Natural killer cell (primary cell): ENCODE measurements at regions not wholly inside any gene's neighbourhood (a gene's known extent, or its start where the extent isn't known, plus 50 kb on each side); places are given as distances from the start of the nearest gene placed in this dataset.

Source experiments
- ATAC-seq, 3 donors: fragments of 150-1000 bp in 2 of 3; fragments of 200-7000 bp in 1 of 3; cut with Tn5 transposase; 1 replicate in 1 of 3; 2 replicates in 2 of 3; pipeline ENCODE4 v1.10.0; 2021; ENCODE audit warnings: mild to moderate bottlenecking in 2 of 3, moderate library complexity in 2 of 3
- DNase-seq, 2 donors: peaks; one replicate each; pipeline versions ENCODE4 v3.0.0 to v3.0.0-alpha.2; 2013 to 2021; ENCODE audit warnings: mixed read lengths in 1 of 2
- H3K27ac ChIP-seq: one replicate; pipeline ENCODE4 v1.5.1; 2013; ENCODE audit warnings: mild to moderate bottlenecking, low read length
- H3K27me3 ChIP-seq: one replicate; pipeline ENCODE4 v1.6.1; 2013; ENCODE audit warnings: low read length; ENCODE audit not compliant: control insufficient read depth, insufficient read depth
- H3K36me3 ChIP-seq: one replicate; pipeline ENCODE4 v1.6.1; 2013; ENCODE audit warnings: low read length; ENCODE audit not compliant: control insufficient read depth, insufficient read depth
- H3K4me1 ChIP-seq: one replicate; pipeline ENCODE4 v1.6.1; 2013; ENCODE audit warnings: low read length; ENCODE audit not compliant: control insufficient read depth, insufficient read depth
- H3K4me3 ChIP-seq: one replicate; pipeline ENCODE4 v1.5.1; 2013; ENCODE audit warnings: low read length
- H3K9me3 ChIP-seq: one replicate; pipeline ENCODE4 v1.6.1; 2013; ENCODE audit warnings: low read length; ENCODE audit not compliant: control insufficient read depth, insufficient read depth
- H3K27ac Mint-ChIP-seq, 2 donors: one replicate each; pipeline ENCODE4 v1.8.0; 2022; ENCODE audit warnings: mild to moderate bottlenecking in 2 of 2, mixed read lengths in 2 of 2, moderate library complexity in 1 of 2
- H3K27me3 Mint-ChIP-seq, 2 donors: one replicate each; pipeline ENCODE4 v1.8.0; 2022; ENCODE audit warnings: low read depth in 2 of 2, mixed read lengths in 2 of 2
- H3K36me3 Mint-ChIP-seq: one replicate; pipeline ENCODE4 v1.8.0; 2022; ENCODE audit warnings: mixed read lengths
- H3K4me1 Mint-ChIP-seq, 2 donors: one replicate each; pipeline ENCODE4 v1.8.0; 2022; ENCODE audit warnings: mixed read lengths in 2 of 2
- H3K4me3 Mint-ChIP-seq: one replicate; pipeline ENCODE4 v1.8.0; 2022; ENCODE audit warnings: mild to moderate bottlenecking, moderate library complexity, mixed read lengths
- H3K9me3 Mint-ChIP-seq, 2 donors: one replicate each; pipeline ENCODE4 v1.8.0; 2022; ENCODE audit warnings: mixed read lengths in 2 of 2
- CTCF ChIP-seq: fragments of 200-600 bp; IDR thresholded peaks from one replicate; pipeline ENCODE4 v1.8.0; 2022; ENCODE audit warnings: antibody characterized with exemption
- WGBS: methylation state at CpG from one replicate; pipeline ENCODE4 v1.1.7; 2013; ENCODE audit warnings: missing lambda C conversion rate; ENCODE audit not compliant: insufficient coverage; 5-methylcytosine and 5-hydroxymethylcytosine counted together
- intact Hi-C: fragments of 100-400 bp; cut with micrococcal nuclease; formaldehyde crosslinking; loops from one replicate; pipeline ENCODE4 v1.14.2; 2022

GRCh38 chr12:58981961-58982360 is 61.7 kb upstream of the LRIG3 start:
- intact Hi-C loops, result no loop called here
- Histone ChIP-seq H3K27ac (no peak overlapping the region), H3K4me1 (no peaks in the 10 kb centered on the region), H3K36me3 (no peaks in the 10 kb centered on the region), H3K27me3 (no peaks in the 10 kb centered on the region), H3K4me3 (no peak overlapping the region), H3K9me3 (no peaks in the 10 kb centered on the region)
- DNase-seq, result no peak
- no peak for TF ChIP-seq CTCF
- WGBS, result 81% methylated on average over 3 of the region's 3 CpGs
- ATAC-seq, result no peak
- no peak overlapping the region for H3K27ac Mint-ChIP-seq
- no peaks in the 10 kb centered on the region for H3K27me3 Mint-ChIP-seq
- H3K9me3 Mint-ChIP-seq, result peaks cover 8 to 14% of the 10 kb centered on the region in 2 donors
- H3K4me3 Mint-ChIP-seq, result no peak overlapping the region
- no peaks in the 10 kb centered on the region for H3K36me3 Mint-ChIP-seq
- no peaks in the 10 kb centered on the region for H3K4me1 Mint-ChIP-seq

DNA sequence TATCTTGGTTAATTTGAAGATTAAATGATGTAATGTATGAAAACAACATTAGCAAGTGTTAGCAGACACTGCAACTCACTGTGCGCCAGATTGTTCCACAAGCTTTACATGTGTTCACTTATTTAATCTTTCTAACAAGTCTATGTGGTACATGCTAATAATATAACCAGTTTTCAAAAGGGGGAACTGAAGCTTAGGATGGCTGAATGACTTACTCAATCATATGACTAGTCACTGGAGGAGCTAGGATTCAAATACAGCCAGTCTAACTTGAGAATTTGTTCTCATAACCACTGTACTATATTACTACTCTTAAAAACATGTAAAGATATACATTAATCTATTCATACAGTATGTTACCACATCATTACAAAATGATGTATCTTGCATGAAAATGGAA is 60.5 kb upstream of the LRIG3 start:
- no peaks in the 10 kb centered on the region for H3K27me3 ChIP-seq
- no peaks in the 10 kb centered on the region for H3K36me3 Mint-ChIP-seq

DNA sequence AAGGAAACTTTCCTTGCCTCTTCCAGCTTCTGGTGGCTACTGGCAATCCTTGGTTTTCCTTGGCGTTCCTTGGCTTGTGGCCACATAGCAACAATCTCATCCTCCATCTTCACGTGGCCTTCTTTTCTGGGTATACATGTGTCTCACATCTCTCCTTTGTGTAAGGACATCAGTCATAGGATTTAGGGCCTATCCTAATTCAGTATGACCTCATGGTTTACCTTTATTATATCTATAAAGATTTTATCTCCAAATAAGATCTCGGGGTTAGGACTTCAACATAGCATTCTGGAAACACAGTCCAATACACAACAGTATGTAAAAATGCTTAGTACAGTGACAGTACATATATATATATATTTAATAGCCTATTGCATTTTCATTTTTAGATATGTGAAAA is 58.4 kb upstream of the LRIG3 start:
- ATAC-seq, result no peak
- Histone ChIP-seq H3K36me3 (no peaks in the 10 kb centered on the region), H3K27ac (no peak overlapping the region), H3K27me3 (no peaks in the 10 kb centered on the region), H3K9me3 (no peaks in the 10 kb centered on the region), H3K4me1 (no peaks in the 10 kb centered on the region), H3K4me3 (no peak overlapping the region)
- Mint-ChIP-seq H3K4me3 (no peak overlapping the region), H3K27ac (no peak overlapping the region), H3K9me3 (peaks cover 4 to 6% of the 10 kb centered on the region in 2 donors), H3K27me3 (no peaks in the 10 kb centered on the region), H3K36me3 (no peaks in the 10 kb centered on the region), H3K4me1 (no peaks in the 10 kb centered on the region)
- no peak for DNase-seq
- 94% methylated on average over 2 of the region's 3 CpGs for WGBS
- TF ChIP-seq CTCF, result no peak
- intact Hi-C loops, result no loop called here

More for the DNA sequence above, 60.5 kb upstream of the LRIG3 start:
- no peak for DNase-seq
- TF ChIP-seq CTCF, result no peak
- H3K9me3 ChIP-seq, result no peaks in the 10 kb centered on the region
- Mint-ChIP-seq H3K27ac (no peak overlapping the region), H3K4me1 (no peaks in the 10 kb centered on the region), H3K9me3 (peaks cover 8 to 11% of the 10 kb centered on the region in 2 donors), H3K4me3 (no peak overlapping the region), H3K27me3 (no peaks in the 10 kb centered on the region)
- no peaks in the 10 kb centered on the region for H3K36me3 ChIP-seq
- no peak for ATAC-seq
- H3K4me3 ChIP-seq, result no peak overlapping the region
- no CpG with 5 or more reads among the region's 1 CpG for WGBS
- H3K27ac ChIP-seq, result no peak overlapping the region
- H3K4me1 ChIP-seq, result no peaks in the 10 kb centered on the region
- intact Hi-C loops, result no loop called here

GRCh38 chr12:58977476-58977875 is 57.2 kb upstream of the LRIG3 start:
- DNase-seq, result no peak
- no peak overlapping the region for H3K27ac ChIP-seq
- no peaks in the 10 kb centered on the region for H3K36me3 Mint-ChIP-seq
- no peaks in the 10 kb centered on the region for H3K9me3 ChIP-seq
- H3K27me3 ChIP-seq, result no peaks in the 10 kb centered on the region
- WGBS, result 100% methylated on average over 3 of the region's 4 CpGs
- H3K4me1 Mint-ChIP-seq, result no peaks in the 10 kb centered on the region
- no peaks in the 10 kb centered on the region for H3K27me3 Mint-ChIP-seq
- intact Hi-C loops, result no loop called here
- TF ChIP-seq CTCF, result no peak
- no peaks in the 10 kb centered on the region for H3K36me3 ChIP-seq
- H3K4me3 ChIP-seq, result no peak overlapping the region
- no peak overlapping the region for H3K27ac Mint-ChIP-seq
- H3K9me3 Mint-ChIP-seq, result peaks cover 4 to 6% of the 10 kb centered on the region in 2 donors
- no peaks in the 10 kb centered on the region for H3K4me1 ChIP-seq
- ATAC-seq, result no peak
- H3K4me3 Mint-ChIP-seq, result no peak overlapping the region
